SK-N-MC (cell line): ENCODE measurements at regions not wholly inside any gene's neighbourhood (a gene's known extent, or its start where the extent isn't known, plus 50 kb on each side); places are given as distances from the start of the nearest gene placed in this dataset.
"Not testable (repeated sequence)": the region's sequence is repeated elsewhere in the genome, so short reads cannot be mapped to it uniquely, and the experiment has no call there.

Experiments used
- DNase-seq: peaks from one replicate; pipeline ENCODE4 v3.0.0-alpha.2; 2011; ENCODE audit warnings: low read depth, low spot score
- H3K27ac ChIP-seq: fragments of 200-600 bp; sonication (generic); 2 replicates; pipeline ENCODE4 v1.5.1; 2016; ENCODE audit warnings: mixed run types
- H3K36me3 ChIP-seq: fragments of 200-600 bp; sonication (generic); 2 replicates; pipeline ENCODE4 v1.6.1; 2017; ENCODE audit warnings: antibody characterized with exemption, low read length, mixed read lengths; ENCODE audit not compliant: insufficient read depth
- H3K4me3 ChIP-seq: fragments of 200-600 bp; sonication (generic); 2 replicates; pipeline ENCODE4 v1.5.1; 2016
- H3K9ac ChIP-seq: fragments of 200-600 bp; sonication (generic); 2 replicates; pipeline ENCODE4 v1.8.0; 2017; ENCODE audit warnings: mixed run types, mixed read lengths; ENCODE audit not compliant: insufficient read length
- H3K9me3 ChIP-seq: fragments of 200-600 bp; sonication (generic); 2 replicates; pipeline ENCODE4 v1.6.1; 2017; ENCODE audit warnings: low read depth, mild to moderate bottlenecking, antibody characterized with exemption, low read length, moderate library complexity, mixed read lengths
- EZH2 ChIP-seq: fragments of 200-600 bp; sonication (generic); IDR thresholded peaks from one replicate; pipeline ENCODE4 v1.6.1; 2017; ENCODE audit warnings: antibody characterized with exemption
- FOXP2 ChIP-seq: optimal IDR thresholded peaks from 2 replicates; pipeline ENCODE3; 2011; ENCODE audit warnings: mild to moderate bottlenecking, moderate library complexity; ENCODE audit not compliant: insufficient read depth; ENCODE audit errors: extremely low read length, control extremely low read depth
- POLR2AphosphoS5 ChIP-seq: IDR thresholded peaks from 2 replicates; pipeline ENCODE4 v1.6.1; 2012; ENCODE audit warnings: mild to moderate bottlenecking, low read depth, low read length, borderline replicate concordance

GRCh38 chr2:143928613-143929012, 591.3 kb downstream of the ZEB2 start:
- DNase-seq: no peak
- Histone ChIP-seq H3K9ac (no peak overlapping the region), H3K27ac (no peak overlapping the region), H3K9me3 (no peaks in the 10 kb centered on the region), H3K4me3 (no peak overlapping the region), H3K36me3 (no peaks in the 10 kb centered on the region)
- no peak for TF ChIP-seq POLR2AphosphoS5
- TF ChIP-seq EZH2: no peak
- TF ChIP-seq FOXP2: no peak

- TF ChIP-seq POLR2AphosphoS5 (no peak), EZH2 (no peak), FOXP2 (no peak)
- Histone ChIP-seq H3K36me3 (no peaks in the 10 kb centered on the region), H3K4me3 (no peak overlapping the region), H3K27ac (no peak overlapping the region), H3K9me3 (no peaks in the 10 kb centered on the region), H3K9ac (no peak overlapping the region)
- no peak for DNase-seq
These were observed 591.7 kb downstream of the ZEB2 start for GRCh38 chr2:143928184-143928583.

GRCh38 chr2:143926736-143927135, 593.2 kb downstream of the ZEB2 start:
- no peak overlapping the region for H3K27ac ChIP-seq
- TF ChIP-seq EZH2 (no peak), POLR2AphosphoS5 (no peak), FOXP2 (no peak)
- no peaks in the 10 kb centered on the region for H3K36me3 ChIP-seq
- DNase-seq: no peak
- H3K4me3 ChIP-seq: no peak overlapping the region
- no peaks in the 10 kb centered on the region for H3K9me3 ChIP-seq
- no peak overlapping the region for H3K9ac ChIP-seq

- not testable (repeated sequence) for DNase-seq, H3K36me3 ChIP-seq, H3K9me3 ChIP-seq, H3K9ac ChIP-seq, H3K27ac ChIP-seq, H3K4me3 ChIP-seq
These were observed 597.6 kb downstream of the ZEB2 start for GRCh38 chr2:143922261-143922830.

GRCh38 chr2:143918465-143918989, 601.4 kb downstream of the ZEB2 start:
- H3K4me3 ChIP-seq: no peak overlapping the region
- no peak overlapping the region for H3K9ac ChIP-seq
- H3K27ac ChIP-seq: no peak overlapping the region
- DNase-seq: no peak
- peaks cover 7% of the 10 kb centered on the region; the same call in 1 of the 2 replicates for H3K9me3 ChIP-seq
- no peaks in the 10 kb centered on the region for H3K36me3 ChIP-seq
- TF ChIP-seq FOXP2 (no peak), EZH2 (no peak), POLR2AphosphoS5 (no peak)

GRCh38 chr2:143916781-143917180, 603.1 kb downstream of the ZEB2 start:
- DNase-seq: no peak
- Histone ChIP-seq H3K9ac (no peak overlapping the region), H3K36me3 (no peaks in the 10 kb centered on the region), H3K27ac (no peak overlapping the region), H3K4me3 (no peak overlapping the region), H3K9me3 (peaks cover 7% of the 10 kb centered on the region; the same call in 1 of the 2 replicates)
- TF ChIP-seq FOXP2 (no peak), EZH2 (no peak), POLR2AphosphoS5 (no peak)

- H3K4me3 ChIP-seq: no peak overlapping the region
- no peak overlapping the region for H3K9ac ChIP-seq
- peak overlapping the region; percentile 44; the same call in 1 of the 2 replicates for H3K27ac ChIP-seq
- H3K9me3 ChIP-seq: no peaks in the 10 kb centered on the region
- H3K36me3 ChIP-seq: no peaks in the 10 kb centered on the region
- no peak for TF ChIP-seq FOXP2
- no peak for TF ChIP-seq POLR2AphosphoS5
- TF ChIP-seq EZH2: no peak
- peak; percentile 14 for DNase-seq
These were observed 610.2 kb downstream of the ZEB2 start for GRCh38 chr2:143909577-143910353.

- no peak for TF ChIP-seq EZH2
- TF ChIP-seq FOXP2: no peak
- TF ChIP-seq POLR2AphosphoS5: no peak
- H3K9me3 ChIP-seq: no peaks in the 10 kb centered on the region
These were observed 611.1 kb downstream of the ZEB2 start for GRCh38 chr2:143908843-143909242.

More at GRCh38 chr2:143908843-143909242, 611.1 kb downstream of the ZEB2 start:
- Histone ChIP-seq H3K36me3 (no peaks in the 10 kb centered on the region), H3K27ac (no peak overlapping the region), H3K4me3 (no peak overlapping the region), H3K9ac (no peak overlapping the region)
- DNase-seq: no peak
